Astrocyte of the cerebellum (primary cell): ENCODE measurements at regions not wholly inside any gene's neighbourhood (a gene's known extent, or its start where the extent isn't known, plus 50 kb on each side); places are given as distances from the start of the nearest gene placed in this dataset.

Experiments used
- DNase-seq: peaks from one replicate; pipeline ENCODE4 v3.0.0-alpha.2; 2011; ENCODE audit warnings: low read depth
- H3K4me3 ChIP-seq: 2 replicates; pipeline ENCODE4 v1.5.1; 2011; ENCODE audit warnings: mild to moderate bottlenecking, low read depth, low read length, moderate library complexity
- in situ Hi-C: cut with HindIII; loops from 2 replicates; pipeline ENCODE4 v1.10.0; 2017; ENCODE audit warnings: low sequenced_read_pairs
- TF ChIP-seq, protein P1 (sequence below): IDR thresholded peaks from 2 replicates; pipeline ENCODE4 v1.5.1; 2012; ENCODE audit warnings: low read length, low read depth, moderate library complexity, mild to moderate bottlenecking; ENCODE audit errors: missing control alignments

DNA sequence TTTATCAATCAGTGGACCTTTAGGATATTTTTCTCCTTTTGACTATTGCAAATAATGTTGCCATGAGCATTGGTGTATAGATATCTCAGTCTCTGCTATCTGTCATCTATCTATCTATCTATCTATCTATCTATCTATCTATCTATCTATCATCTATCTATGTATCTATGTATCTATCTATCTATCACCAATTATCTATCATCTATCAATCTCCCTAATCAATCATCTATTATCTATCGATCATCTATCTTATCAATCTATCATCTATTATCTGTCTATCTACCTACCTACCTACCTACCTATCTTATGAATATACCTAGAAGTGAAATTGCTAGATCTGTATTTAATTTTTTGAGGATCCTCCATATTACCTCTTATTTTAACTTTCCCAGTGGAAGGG lies 69.6 kb downstream of the EMX2 start:
- H3K4me3 ChIP-seq: no peak overlapping the region
- DNase-seq: no peak
- TF ChIP-seq, protein P1, sequence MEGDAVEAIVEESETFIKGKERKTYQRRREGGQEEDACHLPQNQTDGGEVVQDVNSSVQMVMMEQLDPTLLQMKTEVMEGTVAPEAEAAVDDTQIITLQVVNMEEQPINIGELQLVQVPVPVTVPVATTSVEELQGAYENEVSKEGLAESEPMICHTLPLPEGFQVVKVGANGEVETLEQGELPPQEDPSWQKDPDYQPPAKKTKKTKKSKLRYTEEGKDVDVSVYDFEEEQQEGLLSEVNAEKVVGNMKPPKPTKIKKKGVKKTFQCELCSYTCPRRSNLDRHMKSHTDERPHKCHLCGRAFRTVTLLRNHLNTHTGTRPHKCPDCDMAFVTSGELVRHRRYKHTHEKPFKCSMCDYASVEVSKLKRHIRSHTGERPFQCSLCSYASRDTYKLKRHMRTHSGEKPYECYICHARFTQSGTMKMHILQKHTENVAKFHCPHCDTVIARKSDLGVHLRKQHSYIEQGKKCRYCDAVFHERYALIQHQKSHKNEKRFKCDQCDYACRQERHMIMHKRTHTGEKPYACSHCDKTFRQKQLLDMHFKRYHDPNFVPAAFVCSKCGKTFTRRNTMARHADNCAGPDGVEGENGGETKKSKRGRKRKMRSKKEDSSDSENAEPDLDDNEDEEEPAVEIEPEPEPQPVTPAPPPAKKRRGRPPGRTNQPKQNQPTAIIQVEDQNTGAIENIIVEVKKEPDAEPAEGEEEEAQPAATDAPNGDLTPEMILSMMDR: no peak
- in situ Hi-C loops: no loop called here

GRCh38 chr10:117615649-117616048 lies 73.1 kb downstream of the EMX2 start:
- H3K4me3 ChIP-seq: no peak overlapping the region
- in situ Hi-C loops: no loop called here
- TF ChIP-seq, protein P1: no peak
- DNase-seq: no peak

GRCh38 chr10:117616179-117616578 lies 73.6 kb downstream of the EMX2 start:
- TF ChIP-seq, protein P1: no peak
- H3K4me3 ChIP-seq: no peak overlapping the region
- DNase-seq: no peak
- in situ Hi-C loops: no loop called here

GRCh38 chr10:117617086-117617485 lies 74.5 kb downstream of the EMX2 start:
- H3K4me3 ChIP-seq: no peak overlapping the region
- TF ChIP-seq, protein P1: no peak
- DNase-seq: no peak
- in situ Hi-C loops: no loop called here

- no peak for DNase-seq
- H3K4me3 ChIP-seq: no peak overlapping the region
- TF ChIP-seq, protein P1: no peak
- in situ Hi-C loops: no loop called here
Observed at GRCh38 chr10:117617659-117618058, 75.1 kb downstream of the EMX2 start.

DNA sequence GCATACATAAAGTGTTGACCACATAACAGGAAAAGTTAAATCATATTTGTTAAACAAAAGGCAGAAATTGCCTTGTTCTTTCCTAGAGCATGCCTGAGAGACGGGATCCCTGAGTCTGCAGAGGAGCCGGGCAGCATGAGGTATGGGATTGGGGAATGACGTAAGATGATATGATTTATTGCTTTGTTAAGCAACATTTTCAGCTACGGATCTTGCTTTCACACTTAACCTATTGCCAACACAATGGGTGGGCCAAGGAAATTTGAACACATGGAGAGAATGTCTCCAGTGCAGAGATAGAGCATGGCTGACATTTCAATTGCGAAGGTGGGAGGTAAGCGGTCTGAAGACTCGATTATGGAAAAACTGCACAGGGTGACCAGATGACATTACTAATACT lies 76.7 kb downstream of the EMX2 start:
- TF ChIP-seq, protein P1: no peak
- no peak for DNase-seq
- in situ Hi-C loops: no loop called here

DNA sequence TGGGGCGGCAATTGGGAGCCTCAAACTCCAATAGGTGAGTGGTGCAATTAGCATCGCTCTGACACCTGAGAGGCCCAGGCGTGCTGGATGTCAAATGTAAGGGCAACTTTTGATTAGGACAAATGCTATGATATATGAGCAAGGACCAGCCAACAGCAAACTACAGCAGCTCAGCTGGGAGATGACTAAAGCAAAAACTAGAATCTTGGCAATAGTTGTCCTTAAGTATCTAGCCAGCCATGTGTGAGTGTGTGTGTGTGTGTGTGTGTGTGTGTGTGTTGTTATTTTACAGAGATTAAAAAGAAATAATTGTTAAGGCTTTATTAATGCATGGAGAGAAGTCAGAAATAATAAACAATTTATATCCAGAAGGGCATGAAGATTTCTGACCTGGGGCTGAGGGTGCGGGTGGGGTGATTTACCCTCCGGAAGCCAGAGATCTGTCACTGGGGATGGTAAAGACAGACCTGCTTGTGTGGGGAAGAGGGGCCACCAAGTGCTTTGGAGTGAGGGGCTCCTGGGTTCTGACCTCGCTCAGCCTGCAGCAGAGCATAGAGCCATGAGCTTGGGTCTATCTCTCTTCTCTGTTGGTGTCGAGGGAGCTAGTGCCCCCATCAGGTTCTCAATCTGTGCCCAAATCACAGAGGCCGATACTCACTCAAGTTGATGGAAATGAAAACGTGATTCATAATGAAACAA lies 77.3 kb downstream of the EMX2 start:
- H3K4me3 ChIP-seq: no peak overlapping the region
- in situ Hi-C loops: no loop called here
- DNase-seq: no peak
- TF ChIP-seq, protein P1: no peak

More for the DNA sequence above, 76.7 kb downstream of the EMX2 start:
- H3K4me3 ChIP-seq: no peak overlapping the region
